GM12892 (cell line): ENCODE measurements at regions not wholly inside any gene's neighbourhood (a gene's known extent, or its start where the extent isn't known, plus 50 kb on each side); places are given as distances from the start of the nearest gene placed in this dataset.
"Not testable (repeated sequence)": the region's sequence is repeated elsewhere in the genome, so short reads cannot be mapped to it uniquely, and the experiment has no call there.

ENCODE experiments used
- POLR2A ChIP-seq: IDR thresholded peaks from 2 replicates; pipeline ENCODE4 v1.6.1; 2011; ENCODE audit warnings: low read depth, low read length, control low read depth
- POLR2AphosphoS5 ChIP-seq: IDR thresholded peaks from 2 replicates; pipeline ENCODE4 v1.6.1; 2011; ENCODE audit warnings: low read depth, low read length, control low read depth

- not testable (repeated sequence) for TF ChIP-seq POLR2AphosphoS5, POLR2A
Measured at GRCh38 chr14:87253791-87254190, 739.2 kb downstream of the GALC start.
